ENCODE measurements at regions not wholly inside any gene's neighbourhood (a gene's known extent, or its start where the extent isn't known, plus 50 kb on each side); places are given as distances from the start of the nearest gene placed in this dataset.

DNA sequence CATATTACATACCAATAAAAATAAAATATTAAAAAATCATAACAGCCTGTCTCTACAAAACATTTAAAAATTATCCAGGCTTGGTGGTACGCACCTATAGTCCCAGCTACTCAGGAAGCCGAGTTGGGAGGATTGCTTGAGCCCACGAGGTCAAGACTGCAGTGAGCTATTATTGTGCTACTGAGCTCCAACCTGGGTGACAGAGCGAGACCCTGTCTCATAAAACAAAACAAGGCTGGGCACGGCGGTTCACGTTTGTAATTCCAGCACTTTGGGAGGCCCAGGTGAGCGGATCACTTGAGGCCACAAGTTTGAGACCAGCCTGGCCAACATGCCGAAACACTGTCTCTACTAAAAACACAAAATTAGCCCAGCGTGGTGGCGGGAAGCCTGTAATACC, 52.2 kb upstream of the LSM14A start:
- TF ChIP-seq, protein P1, sequence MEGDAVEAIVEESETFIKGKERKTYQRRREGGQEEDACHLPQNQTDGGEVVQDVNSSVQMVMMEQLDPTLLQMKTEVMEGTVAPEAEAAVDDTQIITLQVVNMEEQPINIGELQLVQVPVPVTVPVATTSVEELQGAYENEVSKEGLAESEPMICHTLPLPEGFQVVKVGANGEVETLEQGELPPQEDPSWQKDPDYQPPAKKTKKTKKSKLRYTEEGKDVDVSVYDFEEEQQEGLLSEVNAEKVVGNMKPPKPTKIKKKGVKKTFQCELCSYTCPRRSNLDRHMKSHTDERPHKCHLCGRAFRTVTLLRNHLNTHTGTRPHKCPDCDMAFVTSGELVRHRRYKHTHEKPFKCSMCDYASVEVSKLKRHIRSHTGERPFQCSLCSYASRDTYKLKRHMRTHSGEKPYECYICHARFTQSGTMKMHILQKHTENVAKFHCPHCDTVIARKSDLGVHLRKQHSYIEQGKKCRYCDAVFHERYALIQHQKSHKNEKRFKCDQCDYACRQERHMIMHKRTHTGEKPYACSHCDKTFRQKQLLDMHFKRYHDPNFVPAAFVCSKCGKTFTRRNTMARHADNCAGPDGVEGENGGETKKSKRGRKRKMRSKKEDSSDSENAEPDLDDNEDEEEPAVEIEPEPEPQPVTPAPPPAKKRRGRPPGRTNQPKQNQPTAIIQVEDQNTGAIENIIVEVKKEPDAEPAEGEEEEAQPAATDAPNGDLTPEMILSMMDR (conservative IDR thresholded peaks at IDR 0.05), result no peak
- no peak for TF ChIP-seq EZH2 (IDR thresholded peaks at IDR 0.05; ENCODE audit: low read depth)
